ENCODE measurements at regions not wholly inside any gene's neighbourhood (a gene's known extent, or its start where the extent isn't known, plus 50 kb on each side); places are given as distances from the start of the nearest gene placed in this dataset.
"Not testable (repeated sequence)": the region's sequence is repeated elsewhere in the genome, so short reads cannot be mapped to it uniquely, and the experiment has no call there.

GRCh38 chr15:100727291-100727851, 125.0 kb downstream of the ASB7 start:
- no peak for DNase-seq
- Histone ChIP-seq H3K9me3 (replicated peaks) (no peaks in the 10 kb centered on the region), H3K27ac (no peak overlapping the region)

DNA sequence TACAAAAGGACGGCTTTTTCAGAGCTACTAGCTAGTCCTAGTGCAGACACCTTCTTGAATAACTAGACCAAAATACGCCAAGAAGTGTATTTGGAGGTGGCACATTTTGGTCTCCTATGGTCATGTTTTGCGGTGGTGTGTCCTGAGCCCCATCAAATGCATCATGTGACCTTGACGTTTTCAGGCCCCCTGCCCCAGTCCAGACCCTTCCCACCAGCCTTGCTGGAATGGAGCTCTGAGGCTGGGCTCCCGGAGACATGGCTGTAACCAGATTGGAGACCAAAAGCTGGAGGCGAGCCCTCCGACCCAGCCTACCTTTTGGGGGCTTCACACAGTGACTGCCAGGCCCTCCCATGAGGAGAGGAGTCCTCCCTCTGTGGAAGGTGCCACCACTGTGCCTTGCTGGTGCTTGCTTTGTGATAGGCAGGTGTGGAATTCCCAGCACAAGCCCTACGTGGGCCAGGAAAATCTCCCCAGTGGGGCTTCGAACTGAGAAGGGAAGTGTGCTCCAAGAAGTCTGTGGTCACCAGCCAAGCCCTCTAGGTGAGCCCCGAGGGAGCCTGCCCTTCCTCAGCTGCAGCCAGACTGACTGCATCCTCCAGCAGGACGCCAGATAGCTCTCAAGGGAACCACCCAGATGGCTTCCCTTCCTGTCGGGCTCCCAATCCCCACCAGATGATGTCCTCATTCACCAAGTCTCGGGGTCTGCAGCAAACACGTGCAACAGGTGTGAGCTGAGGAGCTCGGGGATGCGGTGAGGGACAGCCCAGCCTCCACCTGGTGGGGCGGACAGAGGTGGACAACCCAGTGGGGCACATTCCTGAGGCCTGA, 126.2 kb downstream of the ASB7 start:
- H3K27me3 ChIP-seq: no peaks in the 10 kb centered on the region
- H3K27ac ChIP-seq: no peak overlapping the region
- DNase-seq: peak in 1 of 2 experiments; percentile 39
- H3K9me3 ChIP-seq (replicated peaks): no peaks in the 10 kb centered on the region; the same call in 1 of the 2 replicates
- H3K4me1 ChIP-seq: peaks cover 36% of the 10 kb centered on the region
- H3K36me3 ChIP-seq: no peaks in the 10 kb centered on the region
- no peak overlapping the region for H3K4me3 ChIP-seq

More at GRCh38 chr15:100727291-100727851, 125.0 kb downstream of the ASB7 start:
- Histone ChIP-seq H3K4me1 (peaks cover 33% of the 10 kb centered on the region), H3K36me3 (no peaks in the 10 kb centered on the region), H3K4me3 (no peak overlapping the region), H3K27me3 (no peaks in the 10 kb centered on the region)

- Histone ChIP-seq H3K27me3 (no peaks in the 10 kb centered on the region), H3K4me1 (peaks cover 37% of the 10 kb centered on the region), H3K36me3 (no peaks in the 10 kb centered on the region), H3K9me3 (replicated peaks) (no peaks in the 10 kb centered on the region; the same call in 1 of the 2 replicates), H3K27ac (no peak overlapping the region), H3K4me3 (no peak overlapping the region)
- DNase-seq: no peak
Observed at GRCh38 chr15:100729461-100729860, 127.1 kb downstream of the ASB7 start.

DNA sequence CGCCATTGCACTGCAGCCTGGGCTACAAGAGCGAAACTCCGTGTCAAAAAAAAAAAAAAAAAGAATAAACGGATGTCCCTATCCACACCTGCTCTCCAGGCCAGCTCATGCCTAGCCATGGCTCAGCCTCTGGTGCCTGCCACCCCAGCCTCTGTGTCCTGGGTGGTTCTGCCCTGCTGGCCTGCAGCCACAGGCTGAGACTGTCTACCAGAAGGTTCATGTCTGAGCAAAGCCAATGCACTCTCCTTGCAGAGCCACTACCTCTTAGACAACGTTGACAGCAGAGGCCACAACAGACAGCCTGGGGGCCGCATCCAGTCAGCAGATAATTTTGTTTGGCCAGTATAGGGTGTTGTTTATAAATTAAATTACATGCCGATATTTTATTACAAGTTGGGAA, 127.7 kb downstream of the ASB7 start:
- Histone ChIP-seq H3K27me3 (no peaks in the 10 kb centered on the region), H3K4me3 (no peak overlapping the region), H3K4me1 (peaks cover 30% of the 10 kb centered on the region), H3K9me3 (replicated peaks) (no peaks in the 10 kb centered on the region; the same call in 1 of the 2 replicates), H3K36me3 (no peaks in the 10 kb centered on the region), H3K27ac (no peak overlapping the region)
- no peak for DNase-seq

- Histone ChIP-seq H3K4me1 (peaks cover 24% of the 10 kb centered on the region), H3K27ac (no peak overlapping the region), H3K27me3 (no peaks in the 10 kb centered on the region), H3K4me3 (no peak overlapping the region), H3K36me3 (no peaks in the 10 kb centered on the region), H3K9me3 (replicated peaks) (no peaks in the 10 kb centered on the region; the same call in 1 of the 2 replicates)
- no peak for DNase-seq
Observed at GRCh38 chr15:100730655-100731266, 128.4 kb downstream of the ASB7 start.

DNA sequence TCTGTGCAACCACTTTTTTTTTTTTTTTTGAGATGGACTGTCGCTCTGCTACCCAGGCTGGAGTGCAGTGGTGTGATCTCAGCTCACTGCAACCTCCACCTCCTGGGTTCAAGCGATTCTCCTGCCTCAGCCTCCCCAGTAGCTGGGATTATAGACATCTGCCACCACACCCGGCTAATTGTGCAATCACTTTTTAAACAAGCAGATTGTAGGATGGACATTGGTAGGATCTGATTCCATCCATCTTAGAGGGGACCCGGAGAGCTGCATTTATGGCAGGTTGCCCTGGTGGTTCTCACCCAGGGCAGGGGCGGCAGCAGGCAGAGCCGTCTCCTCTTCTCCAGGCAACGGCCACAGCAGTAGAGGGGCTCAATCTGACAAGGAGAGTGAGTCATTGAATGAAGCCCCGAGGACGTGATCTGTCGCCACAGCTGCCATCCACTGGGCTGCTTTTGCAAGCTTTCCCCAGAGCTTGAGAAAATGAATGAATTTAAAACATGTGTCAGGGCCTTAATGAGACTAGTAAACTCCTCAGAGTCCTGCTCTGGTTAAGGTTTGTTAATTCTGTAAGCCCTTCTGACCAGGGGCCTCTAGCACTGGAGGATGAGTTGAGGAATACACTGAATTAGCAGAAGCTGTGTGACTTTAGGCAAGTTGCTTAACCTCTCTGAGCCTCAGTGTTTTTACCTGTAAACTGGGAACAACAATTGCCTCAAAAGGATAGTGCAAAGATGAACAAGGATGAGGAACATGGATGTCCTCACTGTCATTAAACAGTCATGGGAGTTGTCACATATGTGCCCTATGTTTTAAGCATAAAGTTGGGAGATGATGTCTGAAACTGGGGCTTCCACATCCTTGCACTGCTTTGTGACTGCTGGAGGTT, 129.1 kb downstream of the ASB7 start:
- DNase-seq: peak; percentile 80 to 86
- no peak overlapping the region for H3K4me3 ChIP-seq
- no peaks in the 10 kb centered on the region for H3K36me3 ChIP-seq
- no peaks in the 10 kb centered on the region for H3K27me3 ChIP-seq
- no peak overlapping the region for H3K27ac ChIP-seq
- H3K9me3 ChIP-seq (replicated peaks): no peaks in the 10 kb centered on the region; the same call in 1 of the 2 replicates
- peaks cover 21% of the 10 kb centered on the region for H3K4me1 ChIP-seq

DNA sequence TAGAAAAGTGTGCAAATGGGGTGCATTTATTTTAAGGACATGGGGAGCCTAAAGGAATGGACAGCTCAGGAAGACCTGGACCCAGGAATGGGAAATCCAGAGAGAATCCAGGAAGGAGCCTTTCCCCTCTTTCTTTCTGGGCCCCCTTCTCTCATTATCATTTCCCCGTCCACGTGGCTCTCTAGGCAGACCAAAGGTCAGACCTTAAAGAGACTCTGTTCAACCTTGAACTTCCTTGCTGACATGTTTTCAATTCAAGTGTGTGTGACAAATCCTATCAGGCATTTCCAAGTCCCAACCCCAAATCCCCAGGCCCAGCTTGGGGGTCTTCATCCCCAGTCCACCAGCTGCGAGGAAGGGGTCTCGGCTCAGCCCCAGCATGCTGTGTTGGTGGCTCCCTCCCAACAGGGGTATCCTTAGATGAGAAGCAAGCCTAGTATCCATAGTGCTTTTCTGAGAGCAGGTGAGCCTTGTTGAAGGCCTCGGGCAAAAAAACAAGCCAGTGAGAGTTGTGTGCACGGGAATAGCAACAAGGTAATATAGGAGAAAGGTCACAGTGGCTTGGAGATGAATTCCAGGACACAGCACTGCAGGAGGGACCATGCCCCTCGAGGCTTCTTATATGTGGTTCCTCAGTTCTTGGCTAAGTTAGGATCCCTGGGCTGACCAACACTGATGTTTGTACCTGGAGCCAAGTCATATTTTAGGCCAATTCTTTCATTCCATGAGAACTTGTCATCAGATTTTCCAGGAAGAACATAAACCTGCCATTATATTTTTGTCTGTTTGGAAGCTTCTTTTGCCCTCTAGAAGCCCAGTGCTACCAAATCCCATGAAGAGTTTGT, 130.0 kb downstream of the ASB7 start:
- DNase-seq: no peak
- Histone ChIP-seq H3K4me3 (no peak overlapping the region), H3K4me1 (peaks cover 21% of the 10 kb centered on the region), H3K27me3 (no peaks in the 10 kb centered on the region), H3K36me3 (no peaks in the 10 kb centered on the region), H3K9me3 (replicated peaks) (no peaks in the 10 kb centered on the region; the same call in 1 of the 2 replicates), H3K27ac (no peak overlapping the region)

- DNase-seq: no peak
- Histone ChIP-seq H3K4me3 (no peak overlapping the region), H3K27me3 (no peaks in the 10 kb centered on the region), H3K9me3 (replicated peaks) (no peaks in the 10 kb centered on the region; the same call in 1 of the 2 replicates), H3K36me3 (no peaks in the 10 kb centered on the region), H3K4me1 (peaks cover 21% of the 10 kb centered on the region), H3K27ac (no peak overlapping the region)
Observed at GRCh38 chr15:100733101-100733842, 130.9 kb downstream of the ASB7 start.

DNA sequence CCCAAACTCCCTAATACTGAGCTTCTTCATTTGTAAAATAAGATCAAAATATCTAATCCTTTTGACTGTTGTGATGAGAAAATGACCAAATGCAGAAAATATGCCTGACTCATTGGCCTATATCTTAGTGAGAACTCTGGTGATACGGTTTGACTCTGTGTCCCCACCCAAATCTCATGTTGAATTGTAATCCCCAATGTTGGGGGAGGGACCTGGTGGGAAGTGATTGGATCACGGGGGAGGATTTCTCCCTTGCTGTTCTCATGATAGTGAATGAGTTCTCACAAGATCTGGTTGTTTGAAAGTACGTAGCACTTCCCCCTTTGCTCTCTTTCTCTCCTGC, 131.4 kb downstream of the ASB7 start:
- not testable (repeated sequence) for H3K36me3 ChIP-seq; H3K9me3 ChIP-seq (replicated peaks); H3K4me3 ChIP-seq; DNase-seq; H3K27ac ChIP-seq; H3K27me3 ChIP-seq
- H3K4me1 ChIP-seq: peaks cover 21% of the 10 kb centered on the region

- Histone ChIP-seq H3K27me3 (no peaks in the 10 kb centered on the region), H3K9me3 (replicated peaks) (no peaks in the 10 kb centered on the region; the same call in 1 of the 2 replicates), H3K27ac (no peak overlapping the region), H3K4me3 (no peak overlapping the region), H3K36me3 (no peaks in the 10 kb centered on the region), H3K4me1 (peaks cover 21% of the 10 kb centered on the region)
- DNase-seq: no peak
Observed at GRCh38 chr15:100734586-100734985, 132.2 kb downstream of the ASB7 start.

GRCh38 chr15:100735129-100736053, 133.0 kb downstream of the ASB7 start:
- no peaks in the 10 kb centered on the region for H3K36me3 ChIP-seq

GRCh38 chr15:100737214-100737613, 134.8 kb downstream of the ASB7 start:
- Histone ChIP-seq H3K27me3 (no peaks in the 10 kb centered on the region), H3K4me3 (no peak overlapping the region), H3K9me3 (replicated peaks) (no peaks in the 10 kb centered on the region; the same call in 1 of the 2 replicates), H3K4me1 (peaks cover 16% of the 10 kb centered on the region), H3K27ac (no peak overlapping the region), H3K36me3 (no peaks in the 10 kb centered on the region)
- DNase-seq: no peak

More at GRCh38 chr15:100735129-100736053, 133.0 kb downstream of the ASB7 start:
- Histone ChIP-seq H3K27ac (no peak overlapping the region), H3K9me3 (replicated peaks) (no peaks in the 10 kb centered on the region; the same call in 1 of the 2 replicates), H3K4me1 (peaks cover 21% of the 10 kb centered on the region), H3K27me3 (no peaks in the 10 kb centered on the region), H3K4me3 (no peak overlapping the region)
- DNase-seq: no peak
